ENCODE measurements at regions not wholly inside any gene's neighbourhood (a gene's known extent, or its start where the extent isn't known, plus 50 kb on each side); places are given as distances from the start of the nearest gene placed in this dataset.

- peaks cover 9% of the 10 kb centered on the region; the same call in 2 of the 3 replicates for H3K4me1 Mint-ChIP-seq
These were observed 368.3 kb upstream of the FGF13 start for GRCh38 chrX:139079789-139080188.

More at GRCh38 chrX:139079789-139080188, 368.3 kb upstream of the FGF13 start:
- Histone ChIP-seq H3K9me2 (ENCODE audit: insufficient read depth) (no peaks in the 10 kb centered on the region), H3K4me2 (no peak overlapping the region), H3K4me3 (no peak overlapping the region), H3K79me2 (replicated peaks; ENCODE audit: insufficient read depth) (no peaks in the 10 kb centered on the region), H4K20me1 (replicated peaks; ENCODE audit: insufficient read depth) (no peaks in the 10 kb centered on the region), H3K27ac (ENCODE audit: low read depth) (no peak overlapping the region), H3K27me3 (ENCODE audit: insufficient read depth) (no peaks in the 10 kb centered on the region), H2AFZ (no peak overlapping the region), H3K4me1 (ENCODE audit: insufficient read depth) (no peaks in the 10 kb centered on the region), H3F3A (replicated peaks; ENCODE audit: low read depth) (no peaks in the 10 kb centered on the region), H3K36me3 (ENCODE audit: insufficient read depth) (no peaks in the 10 kb centered on the region)
- DNase-seq (ENCODE audit: low spot score) (no peak), ATAC-seq (no peak)
- no peaks in the 10 kb centered on the region for H3K9me3 Mint-ChIP-seq
- H3K27ac Mint-ChIP-seq: no peak overlapping the region
- H3K27me3 Mint-ChIP-seq (ENCODE audit: insufficient read depth, low read depth, poor library complexity): no peaks in the 10 kb centered on the region
- TF ChIP-seq, protein P1, sequence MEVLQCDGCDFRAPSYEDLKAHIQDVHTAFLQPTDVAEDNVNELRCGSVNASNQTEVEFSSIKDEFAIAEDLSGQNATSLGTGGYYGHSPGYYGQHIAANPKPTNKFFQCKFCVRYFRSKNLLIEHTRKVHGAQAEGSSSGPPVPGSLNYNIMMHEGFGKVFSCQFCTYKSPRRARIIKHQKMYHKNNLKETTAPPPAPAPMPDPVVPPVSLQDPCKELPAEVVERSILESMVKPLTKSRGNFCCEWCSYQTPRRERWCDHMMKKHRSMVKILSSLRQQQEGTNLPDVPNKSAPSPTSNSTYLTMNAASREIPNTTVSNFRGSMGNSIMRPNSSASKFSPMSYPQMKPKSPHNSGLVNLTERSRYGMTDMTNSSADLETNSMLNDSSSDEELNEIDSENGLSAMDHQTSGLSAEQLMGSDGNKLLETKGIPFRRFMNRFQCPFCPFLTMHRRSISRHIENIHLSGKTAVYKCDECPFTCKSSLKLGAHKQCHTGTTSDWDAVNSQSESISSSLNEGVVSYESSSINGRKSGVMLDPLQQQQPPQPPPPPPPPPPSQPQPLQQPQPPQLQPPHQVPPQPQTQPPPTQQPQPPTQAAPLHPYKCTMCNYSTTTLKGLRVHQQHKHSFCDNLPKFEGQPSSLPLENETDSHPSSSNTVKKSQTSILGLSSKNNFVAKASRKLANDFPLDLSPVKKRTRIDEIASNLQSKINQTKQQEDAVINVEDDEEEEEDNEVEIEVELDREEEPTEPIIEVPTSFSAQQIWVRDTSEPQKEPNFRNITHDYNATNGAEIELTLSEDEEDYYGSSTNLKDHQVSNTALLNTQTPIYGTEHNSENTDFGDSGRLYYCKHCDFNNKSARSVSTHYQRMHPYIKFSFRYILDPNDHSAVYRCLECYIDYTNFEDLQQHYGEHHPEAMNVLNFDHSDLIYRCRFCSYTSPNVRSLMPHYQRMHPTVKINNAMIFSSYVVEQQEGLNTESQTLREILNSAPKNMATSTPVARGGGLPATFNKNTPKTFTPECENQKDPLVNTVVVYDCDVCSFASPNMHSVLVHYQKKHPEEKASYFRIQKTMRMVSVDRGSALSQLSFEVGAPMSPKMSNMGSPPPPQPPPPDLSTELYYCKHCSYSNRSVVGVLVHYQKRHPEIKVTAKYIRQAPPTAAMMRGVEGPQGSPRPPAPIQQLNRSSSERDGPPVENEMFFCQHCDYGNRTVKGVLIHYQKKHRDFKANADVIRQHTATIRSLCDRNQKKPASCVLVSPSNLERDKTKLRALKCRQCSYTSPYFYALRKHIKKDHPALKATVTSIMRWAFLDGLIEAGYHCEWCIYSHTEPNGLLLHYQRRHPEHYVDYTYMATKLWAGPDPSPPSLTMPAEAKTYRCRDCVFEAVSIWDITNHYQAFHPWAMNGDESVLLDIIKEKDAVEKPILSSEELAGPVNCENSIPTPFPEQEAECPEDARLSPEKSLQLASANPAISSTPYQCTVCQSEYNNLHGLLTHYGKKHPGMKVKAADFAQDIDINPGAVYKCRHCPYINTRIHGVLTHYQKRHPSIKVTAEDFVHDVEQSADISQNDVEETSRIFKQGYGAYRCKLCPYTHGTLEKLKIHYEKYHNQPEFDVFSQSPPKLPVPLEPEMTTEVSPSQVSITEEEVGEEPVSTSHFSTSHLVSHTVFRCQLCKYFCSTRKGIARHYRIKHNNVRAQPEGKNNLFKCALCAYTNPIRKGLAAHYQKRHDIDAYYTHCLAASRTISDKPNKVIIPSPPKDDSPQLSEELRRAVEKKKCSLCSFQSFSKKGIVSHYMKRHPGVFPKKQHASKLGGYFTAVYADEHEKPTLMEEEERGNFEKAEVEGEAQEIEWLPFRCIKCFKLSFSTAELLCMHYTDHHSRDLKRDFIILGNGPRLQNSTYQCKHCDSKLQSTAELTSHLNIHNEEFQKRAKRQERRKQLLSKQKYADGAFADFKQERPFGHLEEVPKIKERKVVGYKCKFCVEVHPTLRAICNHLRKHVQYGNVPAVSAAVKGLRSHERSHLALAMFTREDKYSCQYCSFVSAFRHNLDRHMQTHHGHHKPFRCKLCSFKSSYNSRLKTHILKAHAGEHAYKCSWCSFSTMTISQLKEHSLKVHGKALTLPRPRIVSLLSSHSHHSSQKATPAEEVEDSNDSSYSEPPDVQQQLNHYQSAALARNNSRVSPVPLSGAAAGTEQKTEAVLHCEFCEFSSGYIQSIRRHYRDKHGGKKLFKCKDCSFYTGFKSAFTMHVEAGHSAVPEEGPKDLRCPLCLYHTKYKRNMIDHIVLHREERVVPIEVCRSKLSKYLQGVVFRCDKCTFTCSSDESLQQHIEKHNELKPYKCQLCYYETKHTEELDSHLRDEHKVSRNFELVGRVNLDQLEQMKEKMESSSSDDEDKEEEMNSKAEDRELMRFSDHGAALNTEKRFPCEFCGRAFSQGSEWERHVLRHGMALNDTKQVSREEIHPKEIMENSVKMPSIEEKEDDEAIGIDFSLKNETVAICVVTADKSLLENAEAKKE (CRISPR knock-in tag; IDR thresholded peaks at IDR 0.05): no peak
- TF ChIP-seq EZH2phosphoT487 (IDR thresholded peaks at IDR 0.05; ENCODE audit: unreplicated experiment): no peak
- TF ChIP-seq NANOG (IDR thresholded peaks at IDR 0.05; ENCODE audit: borderline replicate concordance): no peak
- no peak for TF ChIP-seq JUNB (IDR thresholded peaks at IDR 0.05; ENCODE audit: unreplicated experiment)
- no peak for TF ChIP-seq CTCF (conservative IDR thresholded peaks at IDR 0.05; ENCODE audit: low read depth in 2 of 2)
- no peak for TF ChIP-seq REST (IDR thresholded peaks at IDR 0.05; ENCODE audit: unreplicated experiment)
- no peak for TF ChIP-seq CREB1 (CRISPR knock-in tag; IDR thresholded peaks at IDR 0.05; ENCODE audit: low read depth)
- TF ChIP-seq POLR2AphosphoS5 (IDR thresholded peaks at IDR 0.05; ENCODE audit: low read depth): no peak
- no peak for TF ChIP-seq ZNF331 (CRISPR knock-in tag; IDR thresholded peaks at IDR 0.05; ENCODE audit: low read depth)
- TF ChIP-seq ZNF114 (CRISPR knock-in tag; IDR thresholded peaks at IDR 0.05): no peak
- no peak for TF ChIP-seq EZH2 (IDR thresholded peaks at IDR 0.05; ENCODE audit: low read depth, unreplicated experiment)
- no peak for TF ChIP-seq STAT1 (IDR thresholded peaks at IDR 0.05; ENCODE audit: unreplicated experiment)
- no peak for TF ChIP-seq ETS1 (IDR thresholded peaks at IDR 0.05)
- no peak overlapping the region for H3K4me3 Mint-ChIP-seq
- no peaks in the 10 kb centered on the region for H3K36me3 Mint-ChIP-seq (ENCODE audit: low read depth)
